ENCODE measurements at regions not wholly inside any gene's neighbourhood (a gene's known extent, or its start where the extent isn't known, plus 50 kb on each side); places are given as distances from the start of the nearest gene placed in this dataset.

DNA sequence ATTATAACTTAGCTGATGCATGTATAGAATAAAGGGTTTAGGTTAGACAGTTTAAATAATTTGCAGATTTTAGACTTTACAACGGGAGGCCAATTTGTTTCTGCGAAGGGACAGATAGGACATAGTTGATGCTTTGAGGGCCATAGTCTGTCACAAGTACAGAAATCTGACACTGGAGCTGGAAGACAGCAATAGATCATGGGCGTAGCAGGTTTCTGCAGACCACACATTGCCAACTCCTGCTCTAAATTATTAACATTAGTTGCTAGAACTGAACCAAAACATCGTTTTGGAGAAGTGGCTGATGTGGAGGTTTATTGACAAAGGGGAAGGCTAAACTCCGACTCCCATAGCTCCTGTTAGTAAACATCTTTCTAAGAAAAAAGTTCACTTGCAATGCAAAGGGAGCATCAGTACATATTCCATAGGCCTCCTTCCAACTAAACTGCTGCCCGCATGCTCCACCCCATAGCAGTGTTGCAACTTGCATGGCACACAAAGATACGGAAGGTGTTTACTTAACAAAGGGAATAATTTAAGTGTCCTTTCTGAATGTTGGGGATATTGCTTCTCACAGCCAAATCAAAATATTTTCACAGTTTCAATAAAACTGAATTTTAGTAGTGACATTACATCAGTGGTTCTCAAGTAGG, 862.0 kb upstream of the CXADR start:
- in situ Hi-C loops (cut with HindIII; ENCODE audit: low pct_ligation_motif_present, low sequenced_read_pairs) = no loop called here
- no peak for DNase-seq
- Histone ChIP-seq H3K27me3 (replicated peaks) (no peaks in the 10 kb centered on the region), H3K27ac (no peak overlapping the region), H3K36me3 (replicated peaks) (no peaks in the 10 kb centered on the region), H3K4me3 (ENCODE audit: low read depth, low read length) (no peak overlapping the region)
- TF ChIP-seq, protein P1, sequence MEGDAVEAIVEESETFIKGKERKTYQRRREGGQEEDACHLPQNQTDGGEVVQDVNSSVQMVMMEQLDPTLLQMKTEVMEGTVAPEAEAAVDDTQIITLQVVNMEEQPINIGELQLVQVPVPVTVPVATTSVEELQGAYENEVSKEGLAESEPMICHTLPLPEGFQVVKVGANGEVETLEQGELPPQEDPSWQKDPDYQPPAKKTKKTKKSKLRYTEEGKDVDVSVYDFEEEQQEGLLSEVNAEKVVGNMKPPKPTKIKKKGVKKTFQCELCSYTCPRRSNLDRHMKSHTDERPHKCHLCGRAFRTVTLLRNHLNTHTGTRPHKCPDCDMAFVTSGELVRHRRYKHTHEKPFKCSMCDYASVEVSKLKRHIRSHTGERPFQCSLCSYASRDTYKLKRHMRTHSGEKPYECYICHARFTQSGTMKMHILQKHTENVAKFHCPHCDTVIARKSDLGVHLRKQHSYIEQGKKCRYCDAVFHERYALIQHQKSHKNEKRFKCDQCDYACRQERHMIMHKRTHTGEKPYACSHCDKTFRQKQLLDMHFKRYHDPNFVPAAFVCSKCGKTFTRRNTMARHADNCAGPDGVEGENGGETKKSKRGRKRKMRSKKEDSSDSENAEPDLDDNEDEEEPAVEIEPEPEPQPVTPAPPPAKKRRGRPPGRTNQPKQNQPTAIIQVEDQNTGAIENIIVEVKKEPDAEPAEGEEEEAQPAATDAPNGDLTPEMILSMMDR (IDR thresholded peaks at IDR 0.05; ENCODE audit: low read depth, low read length, missing control alignments) = no peak

DNA sequence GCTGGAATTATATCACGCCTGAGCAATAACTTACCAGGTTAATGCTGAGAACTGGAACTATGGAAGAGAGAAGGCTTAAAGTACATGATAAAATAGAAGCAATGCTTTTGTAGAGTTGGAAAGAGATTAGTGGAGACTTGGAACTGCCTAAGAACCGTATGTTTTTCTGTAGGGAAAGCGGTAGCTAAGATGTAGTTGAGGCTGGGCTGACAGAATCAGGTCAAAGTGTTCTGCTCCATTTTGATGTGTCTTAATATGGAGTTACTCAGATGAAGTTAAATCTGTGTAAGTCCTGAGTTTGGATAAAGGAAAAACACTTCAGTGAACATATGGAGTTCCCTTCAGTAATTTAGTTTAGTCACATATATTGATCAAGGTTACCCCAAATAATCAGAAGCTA, 860.9 kb upstream of the CXADR start:
- H3K4me3 ChIP-seq (ENCODE audit: low read depth, low read length) = no peak overlapping the region
- in situ Hi-C loops (cut with HindIII; ENCODE audit: low pct_ligation_motif_present, low sequenced_read_pairs) = no loop called here
- no peak overlapping the region for H3K27ac ChIP-seq
- H3K27me3 ChIP-seq (replicated peaks) = no peaks in the 10 kb centered on the region
- TF ChIP-seq, protein P1 (IDR thresholded peaks at IDR 0.05; ENCODE audit: low read depth, low read length, missing control alignments) = no peak
- no peak for DNase-seq
- H3K36me3 ChIP-seq (replicated peaks) = no peaks in the 10 kb centered on the region

DNA sequence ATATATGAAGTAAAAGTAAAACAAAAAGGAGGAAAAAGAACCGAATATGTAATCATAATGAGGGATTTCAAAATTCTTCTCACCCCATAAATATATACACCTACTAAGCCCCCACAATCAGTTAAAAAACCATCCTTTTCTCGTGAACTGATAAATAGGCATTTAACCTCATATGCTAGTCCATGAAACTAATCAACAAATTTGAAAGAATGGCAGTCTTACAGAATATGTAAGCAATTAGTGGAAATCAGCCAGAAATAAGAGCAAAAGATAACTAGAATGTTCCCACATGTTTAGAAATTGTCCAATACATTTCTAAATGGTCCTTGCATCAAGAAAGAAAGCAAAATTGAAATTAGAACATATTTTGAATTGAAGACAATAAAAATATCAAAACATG, 849.4 kb upstream of the CXADR start:
- Histone ChIP-seq H3K4me3 (ENCODE audit: low read depth, low read length) (no peak overlapping the region), H3K36me3 (replicated peaks) (no peaks in the 10 kb centered on the region), H3K27ac (no peak overlapping the region), H3K27me3 (replicated peaks) (no peaks in the 10 kb centered on the region)
- TF ChIP-seq, protein P1 (IDR thresholded peaks at IDR 0.05; ENCODE audit: low read depth, low read length, missing control alignments) = no peak
- in situ Hi-C loops (cut with HindIII; ENCODE audit: low pct_ligation_motif_present, low sequenced_read_pairs) = no loop called here
- no peak for DNase-seq

DNA sequence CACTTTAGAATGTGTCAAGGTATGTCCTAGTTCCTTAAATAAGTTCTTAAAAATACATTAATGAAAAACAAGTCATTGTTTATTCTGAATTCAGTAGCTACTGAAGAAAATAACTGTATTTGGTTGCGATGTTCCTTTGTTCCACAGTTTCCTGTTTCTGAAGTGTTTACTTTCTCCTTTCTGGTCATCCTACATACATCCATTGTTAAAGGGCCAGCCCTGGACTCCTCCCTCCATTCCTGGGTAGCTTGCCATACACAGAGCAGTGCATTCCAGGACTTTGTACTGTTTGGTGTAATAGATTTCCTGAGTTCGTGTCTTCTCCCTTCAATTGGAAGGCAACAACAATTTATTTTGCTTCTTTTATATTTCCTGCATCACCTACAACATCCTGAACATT, 845.4 kb upstream of the CXADR start:
- H3K27ac ChIP-seq = no peak overlapping the region
- no peak for DNase-seq
- in situ Hi-C loops (cut with HindIII; ENCODE audit: low pct_ligation_motif_present, low sequenced_read_pairs) = no loop called here
- no peaks in the 10 kb centered on the region for H3K36me3 ChIP-seq (replicated peaks)
- no peaks in the 10 kb centered on the region for H3K27me3 ChIP-seq (replicated peaks)
- TF ChIP-seq, protein P1 (IDR thresholded peaks at IDR 0.05; ENCODE audit: low read depth, low read length, missing control alignments) = no peak
- no peak overlapping the region for H3K4me3 ChIP-seq (ENCODE audit: low read depth, low read length)

DNA sequence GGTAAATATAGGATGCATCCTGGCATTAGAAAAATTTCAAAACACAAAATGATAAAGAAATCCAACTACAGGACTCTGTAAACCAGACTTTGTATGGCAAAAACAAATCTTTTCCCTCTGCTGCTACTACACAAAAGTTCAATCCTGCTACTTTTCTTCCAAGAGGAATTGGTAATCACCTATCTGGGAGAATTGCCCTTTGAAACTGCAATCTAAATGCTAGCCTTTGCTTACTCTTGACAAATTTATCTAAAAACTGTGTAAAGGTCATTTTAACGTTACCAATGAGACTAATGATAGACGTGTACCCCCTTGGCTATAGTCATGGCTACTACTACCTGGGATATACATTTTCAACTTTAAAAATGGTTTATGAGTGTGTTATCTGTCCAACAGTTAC, 837.9 kb upstream of the CXADR start:
- Histone ChIP-seq H3K27ac (no peak overlapping the region), H3K27me3 (replicated peaks) (no peaks in the 10 kb centered on the region), H3K4me3 (ENCODE audit: low read depth, low read length) (no peak overlapping the region), H3K36me3 (replicated peaks) (no peaks in the 10 kb centered on the region)
- TF ChIP-seq, protein P1 (IDR thresholded peaks at IDR 0.05; ENCODE audit: low read depth, low read length, missing control alignments) = no peak
- in situ Hi-C loops (cut with HindIII; ENCODE audit: low pct_ligation_motif_present, low sequenced_read_pairs) = no loop called here
- no peak for DNase-seq

DNA sequence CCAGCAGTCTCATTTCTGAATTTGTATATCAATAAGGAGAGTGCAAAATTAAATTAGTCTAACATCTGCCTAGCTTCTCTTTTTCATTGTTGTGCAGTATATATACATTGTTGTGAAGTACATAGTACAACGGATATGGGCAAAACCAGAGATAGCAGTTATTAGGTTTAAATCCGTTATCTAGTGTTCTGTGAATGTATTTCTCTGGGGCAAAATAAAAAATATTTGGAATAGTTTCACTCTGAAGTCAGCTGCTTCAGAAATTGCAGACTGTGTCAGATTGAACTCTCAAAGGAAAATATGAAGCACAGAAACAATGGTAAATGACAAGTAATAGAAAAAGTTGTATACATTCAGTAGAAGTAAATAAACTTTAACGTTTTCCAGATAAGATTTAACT, 836.5 kb upstream of the CXADR start:
- TF ChIP-seq, protein P1 (IDR thresholded peaks at IDR 0.05; ENCODE audit: low read depth, low read length, missing control alignments) = no peak
- H3K4me3 ChIP-seq (ENCODE audit: low read depth, low read length) = no peak overlapping the region
- no peaks in the 10 kb centered on the region for H3K27me3 ChIP-seq (replicated peaks)
- H3K27ac ChIP-seq = no peak overlapping the region
- in situ Hi-C loops (cut with HindIII; ENCODE audit: low pct_ligation_motif_present, low sequenced_read_pairs) = no loop called here
- H3K36me3 ChIP-seq (replicated peaks) = no peaks in the 10 kb centered on the region
- DNase-seq = peak; percentile 14
